Transverse colon (tissue), 4 donors: ENCODE measurements at regions not wholly inside any gene's neighbourhood (a gene's known extent, or its start where the extent isn't known, plus 50 kb on each side); places are given as distances from the start of the nearest gene placed in this dataset.

ENCODE experiments used
- DNase-seq: peaks from one replicate; pipeline ENCODE4 v3.0.0-alpha.2; 2019
- H3K27ac ChIP-seq, 4 donors: fragments of 200-600 bp; sonication (generic); 2 replicates each; pipeline ENCODE4 v1.5.1; 2016 to 2018; ENCODE audit warnings: inconsistent platforms in 4 of 4
- H3K27me3 ChIP-seq: fragments of 200-600 bp; sonication (generic); 2 replicates; pipeline ENCODE4 v1.5.1; 2017; ENCODE audit warnings: inconsistent platforms
- H3K36me3 ChIP-seq, 4 donors: fragments of 200-600 bp; sonication (generic); 2 replicates each; pipeline ENCODE4 v1.5.1; 2017 to 2019; ENCODE audit warnings: inconsistent platforms in 4 of 4
- H3K4me1 ChIP-seq, 4 donors: fragments of 200-600 bp; sonication (generic); 2 replicates each; pipeline ENCODE4 v1.5.1; 2017 to 2020; ENCODE audit warnings: inconsistent platforms in 4 of 4
- H3K4me3 ChIP-seq, 4 donors: fragments of 200-600 bp; sonication (generic); 1 replicate in 1 of 4; 2 replicates in 3 of 4; pipeline versions ENCODE4 v1.5.1 to v1.6.1; 2017 to 2019; ENCODE audit warnings: inconsistent platforms in 4 of 4
- H3K9me3 ChIP-seq, 2 donors: fragments of 200-600 bp; sonication (generic); 2 replicates each; pipeline ENCODE4 v1.5.1; 2017 to 2019; ENCODE audit warnings: inconsistent platforms in 2 of 2
- CTCF ChIP-seq, 5 experiments: fragments of 200-600 bp in 3 of 5; fragments of 450-650 bp in 2 of 5; sonication (generic) in 3 of 5; IDR thresholded peaks; 1 replicate in 2 of 5; 2 replicates in 3 of 5; pipeline ENCODE4 v1.5.1; 2016 to 2017; ENCODE audit warnings: antibody characterized with exemption in 5 of 5, inconsistent platforms in 3 of 5, mild to moderate bottlenecking in 2 of 5, moderate library complexity in 1 of 5
- EP300 ChIP-seq: sonication (generic); formaldehyde crosslinking; IDR thresholded peaks from one replicate; pipeline ENCODE4 v1.6.1; 2017; ENCODE audit warnings: antibody characterized with exemption, low read depth
- POLR2A ChIP-seq: fragments of 450-650 bp; IDR thresholded peaks from one replicate; pipeline ENCODE4 v1.6.1; 2016; ENCODE audit warnings: antibody characterized with exemption, mild to moderate bottlenecking, moderate library complexity
- POLR2AphosphoS5 ChIP-seq, 3 donors: sonication (generic); formaldehyde crosslinking; IDR thresholded peaks; one replicate each; pipeline ENCODE4 v1.6.1; 2016; ENCODE audit warnings: antibody characterized with exemption in 3 of 3
- WGBS, 2 donors: methylation state at CpG; one replicate each; pipeline ENCODE4 v1.1.5; 2018; ENCODE audit warnings: low coverage in 1 of 2; 5-methylcytosine and 5-hydroxymethylcytosine counted together
- in situ Hi-C, 4 donors: fragments of 200-750 bp; cut with MboI; loops; one replicate each; pipeline versions ENCODE4 v1.15.0 to v1.15.1; 2017; ENCODE audit warnings: low sequenced_read_pairs in 3 of 4, low pct_ligation_motif_present in 1 of 4, low pct_unique_long_range_greater_than_20kb in 1 of 4
- intact Hi-C: fragments of 100-400 bp; cut with DNase I; formaldehyde crosslinking; loops from one replicate; pipeline ENCODE4 v1.15.1; 2023; ENCODE audit warnings: low total_unique reads

GRCh38 chr10:111831058-111831457, 352.5 kb downstream of the GPAM start:
- Histone ChIP-seq H3K9me3 (no peaks in the 10 kb centered on the region), H3K4me1 (peaks cover 0 to 3% (median 0%) of the 10 kb centered on the region in 4 donors), H3K27ac (no peak overlapping the region), H3K36me3 (no peaks in the 10 kb centered on the region), H3K4me3 (no peak overlapping the region), H3K27me3 (no peaks in the 10 kb centered on the region)
- TF ChIP-seq POLR2AphosphoS5 (IDR thresholded peaks at IDR 0.05) (no peak), POLR2A (no peak), EP300 (no peak), CTCF (IDR thresholded peaks at IDR 0.05) (no peak)
- 60 to 65% methylated on average over 5 to 6 of the region's 6 CpGs for WGBS, 2 donors
- DNase-seq: no peak
- intact Hi-C loops (no loop called here), in situ Hi-C loops (no loop called here)

GRCh38 chr10:111833251-111833650, 350.3 kb downstream of the GPAM start:
- Histone ChIP-seq H3K36me3 (no peaks in the 10 kb centered on the region), H3K27ac (no peak overlapping the region), H3K9me3 (no peaks in the 10 kb centered on the region), H3K4me3 (no peak overlapping the region), H3K4me1 (peaks cover 0 to 7% (median 0%) of the 10 kb centered on the region in 4 donors), H3K27me3 (no peaks in the 10 kb centered on the region)
- WGBS, 2 donors: 45 to 70% methylated on average over 1 to 2 of the region's 2 CpGs
- no peak for DNase-seq
- in situ Hi-C loops: no loop called here
- intact Hi-C loops: no loop called here
- TF ChIP-seq CTCF (IDR thresholded peaks at IDR 0.05): no peak
- no peak for TF ChIP-seq EP300
- TF ChIP-seq POLR2AphosphoS5 (IDR thresholded peaks at IDR 0.05): no peak
- TF ChIP-seq POLR2A: no peak

- Histone ChIP-seq H3K27me3 (no peaks in the 10 kb centered on the region), H3K4me1 (peaks cover 0 to 7% (median 0%) of the 10 kb centered on the region in 4 donors), H3K27ac (no peak overlapping the region), H3K4me3 (no peak overlapping the region), H3K9me3 (no peaks in the 10 kb centered on the region), H3K36me3 (no peaks in the 10 kb centered on the region)
- WGBS, 2 donors: 46 to 53% methylated on average over 7 to 8 of the region's 8 CpGs
- DNase-seq: no peak
- intact Hi-C loops (no loop called here), in situ Hi-C loops (no loop called here)
- no peak for TF ChIP-seq POLR2AphosphoS5 (IDR thresholded peaks at IDR 0.05)
- no peak for TF ChIP-seq CTCF (IDR thresholded peaks at IDR 0.05)
- TF ChIP-seq EP300: no peak
- no peak for TF ChIP-seq POLR2A
These were observed 348.0 kb downstream of the GPAM start for GRCh38 chr10:111835574-111835973.

GRCh38 chr10:111836064-111836463, 347.5 kb downstream of the GPAM start:
- TF ChIP-seq POLR2A: no peak
- no peak for TF ChIP-seq EP300
- TF ChIP-seq POLR2AphosphoS5 (IDR thresholded peaks at IDR 0.05): no peak
- no peak for TF ChIP-seq CTCF (IDR thresholded peaks at IDR 0.05)
- in situ Hi-C loops (no loop called here), intact Hi-C loops (no loop called here)
- no peak for DNase-seq
- Histone ChIP-seq H3K27me3 (no peaks in the 10 kb centered on the region), H3K36me3 (no peaks in the 10 kb centered on the region), H3K27ac (no peak overlapping the region), H3K4me3 (no peak overlapping the region), H3K4me1 (peaks cover 0 to 7% (median 0%) of the 10 kb centered on the region in 4 donors), H3K9me3 (no peaks in the 10 kb centered on the region)
- 57 to 67% methylated on average over 1 of the region's 1 CpG for WGBS, 2 donors
